K562 (cell line): ENCODE measurements at regions not wholly inside any gene's neighbourhood (a gene's known extent, or its start where the extent isn't known, plus 50 kb on each side); places are given as distances from the start of the nearest gene placed in this dataset.

ENCODE experiments used
- ATAC-seq: fragments of 200-7000 bp; cut with Tn5 transposase; 3 replicates; pipeline ENCODE4 v1.9.1; 2020; ENCODE audit warnings: moderate library complexity
- BruUV-seq: library from RNA; stranded (reverse); fragments of 400-500 nt; replicated peaks from 2 replicates; lab custom pipeline; 2021; lab: Mats Ljungman, UMichigan
- CTCF ChIA-PET: fragments of 300-600 bp; formaldehyde crosslinking; extraction: SDS; loops from one replicate; lab custom pipeline; 2021; ENCODE audit warnings: low intra/inter-chr PET ratio; lab: Yijun Ruan, JAX
- POLR2A ChIA-PET: fragments of 300-600, 350-650 bp; sonication (Branson Sonifier 250); formaldehyde crosslinking; extraction: SDS; loops from one replicate; lab custom pipeline; 2021; ENCODE audit warnings: antibody characterized with exemption, inconsistent platforms; lab: Yijun Ruan, JAX
- DNase-seq, 4 experiments: peaks; one replicate each; pipeline versions ENCODE4 v3.0.0 to v3.0.0-alpha.2; 2011 to 2018; ENCODE audit warnings: low spot score in 3 of 4, mixed read lengths in 3 of 4; ENCODE audit errors: extremely low read depth in 1 of 4
- FAIRE-seq: peaks from 2 replicates; lab custom pipeline; 2011; peaks lifted over from hg19 to GRCh38; lab: Jason Lieb, UNC
- H2AFZ ChIP-seq: 2 replicates; pipeline ENCODE4 v1.6.0; 2011; ENCODE audit warnings: low read depth, low read length, control low read depth, inconsistent platforms
- H3K27ac ChIP-seq: fragments of 200-600 bp; 3 replicates; pipeline ENCODE4 v1.8.0; 2011; ENCODE audit warnings: low read depth, mild to moderate bottlenecking, control low read depth, inconsistent platforms, low read length, moderate library complexity, mixed read lengths; ENCODE audit errors: extremely low read depth
- H3K27me3 ChIP-seq, 2 experiments: fragments of 300-600 bp in 1 of 2; 2 replicates in 1 of 2; 3 replicates in 1 of 2; pipeline versions ENCODE4 v1.6.0 to v1.8.0; 2011; ENCODE audit warnings: inconsistent platforms in 2 of 2, low read length in 2 of 2, mild to moderate bottlenecking in 1 of 2, mixed read lengths in 1 of 2, moderate library complexity in 1 of 2; ENCODE audit not compliant: control insufficient read depth in 2 of 2, insufficient read depth in 2 of 2
- H3K36me3 ChIP-seq: fragments of 300-600 bp; 3 replicates; pipeline ENCODE4 v1.8.0; 2011; ENCODE audit warnings: mild to moderate bottlenecking, low read length, inconsistent platforms; ENCODE audit not compliant: control insufficient read depth, insufficient read depth
- H3K4me1 ChIP-seq, 2 experiments: fragments of 200-600 bp in 1 of 2; replicated peaks in 1 of 2; 2 replicates in 1 of 2; 3 replicates in 1 of 2; pipeline versions ENCODE4 v1.5.1 to v1.8.0; 2011; ENCODE audit warnings: inconsistent platforms in 2 of 2, low read length in 2 of 2, mild to moderate bottlenecking in 1 of 2, mixed read lengths in 1 of 2, moderate library complexity in 1 of 2; ENCODE audit not compliant: control insufficient read depth in 2 of 2, insufficient read depth in 2 of 2
- H3K4me2 ChIP-seq: 2 replicates; pipeline ENCODE4 v1.6.1; 2011; ENCODE audit warnings: low read length, control low read depth, inconsistent platforms, mixed read lengths; ENCODE audit not compliant: insufficient read depth
- H3K4me3 ChIP-seq: fragments of 200-600 bp; sonication (generic), shearing (Covaris generic); 2 replicates; pipeline ENCODE4 v1.5.1; 2016; ENCODE audit warnings: control low read depth, inconsistent platforms
- H3K79me2 ChIP-seq: fragments of 200-600 bp; 3 replicates; pipeline ENCODE4 v1.8.0; 2011; ENCODE audit warnings: low read length, inconsistent platforms; ENCODE audit not compliant: control insufficient read depth, insufficient read depth
- H3K9ac ChIP-seq, 2 experiments: 2 replicates each; pipeline versions ENCODE4 v1.6.0 to v1.6.1; 2011; ENCODE audit warnings: low read depth in 2 of 2, low read length in 2 of 2, control low read depth in 1 of 2, inconsistent platforms in 1 of 2, mild to moderate bottlenecking in 1 of 2, mixed read lengths in 1 of 2; ENCODE audit not compliant: insufficient read depth in 1 of 2
- H3K9me1 ChIP-seq: one replicate; pipeline ENCODE4 v1.6.0; 2011; ENCODE audit warnings: inconsistent platforms, mild to moderate bottlenecking, low read length, moderate library complexity; ENCODE audit not compliant: control insufficient read depth, insufficient read depth
- H3K9me3 ChIP-seq: replicated peaks from 2 replicates; pipeline ENCODE4 v1.5.1; 2011; ENCODE audit warnings: low read depth, low read length, inconsistent platforms; ENCODE audit not compliant: control insufficient read depth, insufficient read depth
- H4K20me1 ChIP-seq: replicated peaks from 2 replicates; pipeline ENCODE4 v1.6.1; 2011; ENCODE audit warnings: low read length, inconsistent platforms, mixed read lengths; ENCODE audit not compliant: control insufficient read depth, insufficient read depth
- CBFA2T2 ChIP-seq: fragments of 450-650 bp; conservative IDR thresholded peaks from 2 replicates; pipeline ENCODE4 v1.6.1; 2017; ENCODE audit warnings: mild to moderate bottlenecking
- E2F8 ChIP-seq: fragments of 450-650 bp; IDR thresholded peaks from 2 replicates; pipeline ENCODE4 v1.7.1; 2018; ENCODE audit warnings: mild to moderate bottlenecking, low read depth; ENCODE audit not compliant: partially characterized antibody
- MLX ChIP-seq, 2 experiments: fragments of 450-650 bp in 1 of 2; sonication (generic) in 1 of 2; formaldehyde crosslinking; conservative IDR thresholded peaks; 2 replicates each; pipeline versions ENCODE4 v1.4.0 to v1.8.1; 2020 to 2022; ENCODE audit warnings: mild to moderate bottlenecking in 1 of 2, missing genetic modification reagents in 1 of 2
- PHB2 ChIP-seq: fragments of 450-650 bp; IDR thresholded peaks from 2 replicates; pipeline ENCODE4 v1.6.1; 2017; ENCODE audit warnings: low read depth
- PTTG1 ChIP-seq: fragments of 450-650 bp; IDR thresholded peaks from 2 replicates; pipeline ENCODE4 v1.6.1; 2016; ENCODE audit warnings: low read depth, mild to moderate bottlenecking, missing genetic modification characterization, missing compliant biosample characterization
- SAFB ChIP-seq: fragments of 200-400 bp; formaldehyde crosslinking; IDR thresholded peaks from 2 replicates; pipeline ENCODE4 v1.6.1; 2017; ENCODE audit warnings: low read depth, low read length, borderline replicate concordance
- SMARCB1 ChIP-seq: IDR thresholded peaks from 2 replicates; pipeline ENCODE4 v1.6.1; 2011; ENCODE audit warnings: improper control_type of control experiment, low read depth; ENCODE audit not compliant: insufficient read length
- ZBTB1 ChIP-seq: sonication (generic); formaldehyde crosslinking; IDR thresholded peaks from 2 replicates; pipeline ENCODE4 v1.8.1; 2023; ENCODE audit warnings: missing genetic modification reagents, low read depth, mild to moderate bottlenecking, borderline replicate concordance
- ZEB2 ChIP-seq: fragments of 450-650 bp; IDR thresholded peaks from 2 replicates; pipeline ENCODE4 v1.6.1; 2016
- ZNF224 ChIP-seq: sonication (generic); formaldehyde crosslinking; IDR thresholded peaks from 2 replicates; pipeline ENCODE4 v1.8.0; 2022; ENCODE audit warnings: mild to moderate bottlenecking, missing genetic modification reagents
- ZNF717 ChIP-seq: fragments of 250-450 bp; sonication (Bioruptor Pico); IDR thresholded peaks from 2 replicates; pipeline ENCODE4 v1.5.0; 2021
- WGBS: fragments of 100-300 bp; shearing (Covaris generic); methylation state at CpG from one replicate; pipeline ENCODE4 v1.1.6; 2016; ENCODE audit warnings: low coverage, mixed read lengths; ENCODE audit not compliant: insufficient coverage; ENCODE audit errors: missing lambda C conversion rate; 5-methylcytosine and 5-hydroxymethylcytosine counted together
- in situ Hi-C: fragments of 300-500 bp; cut with MboI; formaldehyde crosslinking; loops from 4 replicates; pipeline ENCODE4 v1.15.0; 2018; ENCODE audit warnings: inconsistent platforms, mixed read lengths
- intact Hi-C: fragments of 100-400 bp; cut with micrococcal nuclease; formaldehyde crosslinking; loops from 2 replicates; pipeline ENCODE4 v1.14.2; 2022
- TF ChIP-seq, protein P1 (sequence below): fragments of 250-450 bp; sonication (Bioruptor Pico); IDR thresholded peaks from 2 replicates; pipeline ENCODE4 v1.4.0; 2020; ENCODE audit warnings: borderline replicate concordance
- TF ChIP-seq, protein P2 (sequence below): sonication (generic); formaldehyde crosslinking; IDR thresholded peaks from 2 replicates; pipeline ENCODE4 v1.8.1; 2023; ENCODE audit warnings: missing genetic modification reagents, mild to moderate bottlenecking, borderline replicate concordance

GRCh38 chr10:124186956-124187355, 93.6 kb upstream of the CHST15 start (continued):
- TF ChIP-seq, protein P1, sequence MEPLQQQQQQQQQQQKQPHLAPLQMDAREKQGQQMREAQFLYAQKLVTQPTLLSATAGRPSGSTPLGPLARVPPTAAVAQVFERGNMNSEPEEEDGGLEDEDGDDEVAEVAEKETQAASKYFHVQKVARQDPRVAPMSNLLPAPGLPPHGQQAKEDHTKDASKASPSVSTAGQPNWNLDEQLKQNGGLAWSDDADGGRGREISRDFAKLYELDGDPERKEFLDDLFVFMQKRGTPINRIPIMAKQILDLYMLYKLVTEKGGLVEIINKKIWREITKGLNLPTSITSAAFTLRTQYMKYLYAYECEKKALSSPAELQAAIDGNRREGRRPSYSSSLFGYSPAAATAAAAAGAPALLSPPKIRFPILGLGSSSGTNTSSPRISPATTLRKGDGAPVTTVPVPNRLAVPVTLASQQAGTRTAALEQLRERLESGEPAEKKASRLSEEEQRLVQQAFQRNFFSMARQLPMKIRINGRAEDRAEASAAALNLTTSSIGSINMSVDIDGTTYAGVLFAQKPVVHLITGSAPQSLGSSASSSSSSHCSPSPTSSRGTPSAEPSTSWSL (CRISPR knock-in tag), result no peak
- TF ChIP-seq PTTG1 (tag) (no peak), SMARCB1 (no peak), ZEB2 (no peak), CBFA2T2 (no peak), PHB2 (no peak), ZBTB1 (CRISPR knock-in tag) (no peak), ZNF224 (no peak)
- TF ChIP-seq, all 486 proteins: peak for 0

- Histone ChIP-seq H3K79me2 (no peaks in the 10 kb centered on the region), H3K9ac (no peak overlapping the region), H3K4me3 (no peak overlapping the region), H3K27me3 (peaks cover 0 to 12% of the 10 kb centered on the region in 2 experiments; a peak in 2 of 5 replicates), H4K20me1 (no peaks in the 10 kb centered on the region; the same call in 1 of the 2 replicates), H3K36me3 (no peaks in the 10 kb centered on the region), H3K4me1 (no peaks in the 10 kb centered on the region), H2AFZ (no peak overlapping the region), H3K9me3 (no peaks in the 10 kb centered on the region), H3K9me1 (no peaks in the 10 kb centered on the region), H3K4me2 (no peak overlapping the region), H3K27ac (no peak overlapping the region)
- no peak for ATAC-seq
- no peak for FAIRE-seq
- WGBS, result 0% methylated on average over 8 of the region's 8 CpGs
- intact Hi-C loops, result no loop called here
- ChIA-PET CTCF (no interaction called here), POLR2A (no interaction called here)
- DNase-seq, result no peak
- in situ Hi-C loops, result no loop called here
- BruUV-seq, result no TSS peak
- no peak for TF ChIP-seq MLX (CRISPR knock-in tag; conservative IDR thresholded peaks at IDR 0.05)
- TF ChIP-seq SAFB, result no peak
- no peak for TF ChIP-seq E2F8
- no peak for TF ChIP-seq ZNF717 (CRISPR knock-in tag)
- TF ChIP-seq, protein P2, sequence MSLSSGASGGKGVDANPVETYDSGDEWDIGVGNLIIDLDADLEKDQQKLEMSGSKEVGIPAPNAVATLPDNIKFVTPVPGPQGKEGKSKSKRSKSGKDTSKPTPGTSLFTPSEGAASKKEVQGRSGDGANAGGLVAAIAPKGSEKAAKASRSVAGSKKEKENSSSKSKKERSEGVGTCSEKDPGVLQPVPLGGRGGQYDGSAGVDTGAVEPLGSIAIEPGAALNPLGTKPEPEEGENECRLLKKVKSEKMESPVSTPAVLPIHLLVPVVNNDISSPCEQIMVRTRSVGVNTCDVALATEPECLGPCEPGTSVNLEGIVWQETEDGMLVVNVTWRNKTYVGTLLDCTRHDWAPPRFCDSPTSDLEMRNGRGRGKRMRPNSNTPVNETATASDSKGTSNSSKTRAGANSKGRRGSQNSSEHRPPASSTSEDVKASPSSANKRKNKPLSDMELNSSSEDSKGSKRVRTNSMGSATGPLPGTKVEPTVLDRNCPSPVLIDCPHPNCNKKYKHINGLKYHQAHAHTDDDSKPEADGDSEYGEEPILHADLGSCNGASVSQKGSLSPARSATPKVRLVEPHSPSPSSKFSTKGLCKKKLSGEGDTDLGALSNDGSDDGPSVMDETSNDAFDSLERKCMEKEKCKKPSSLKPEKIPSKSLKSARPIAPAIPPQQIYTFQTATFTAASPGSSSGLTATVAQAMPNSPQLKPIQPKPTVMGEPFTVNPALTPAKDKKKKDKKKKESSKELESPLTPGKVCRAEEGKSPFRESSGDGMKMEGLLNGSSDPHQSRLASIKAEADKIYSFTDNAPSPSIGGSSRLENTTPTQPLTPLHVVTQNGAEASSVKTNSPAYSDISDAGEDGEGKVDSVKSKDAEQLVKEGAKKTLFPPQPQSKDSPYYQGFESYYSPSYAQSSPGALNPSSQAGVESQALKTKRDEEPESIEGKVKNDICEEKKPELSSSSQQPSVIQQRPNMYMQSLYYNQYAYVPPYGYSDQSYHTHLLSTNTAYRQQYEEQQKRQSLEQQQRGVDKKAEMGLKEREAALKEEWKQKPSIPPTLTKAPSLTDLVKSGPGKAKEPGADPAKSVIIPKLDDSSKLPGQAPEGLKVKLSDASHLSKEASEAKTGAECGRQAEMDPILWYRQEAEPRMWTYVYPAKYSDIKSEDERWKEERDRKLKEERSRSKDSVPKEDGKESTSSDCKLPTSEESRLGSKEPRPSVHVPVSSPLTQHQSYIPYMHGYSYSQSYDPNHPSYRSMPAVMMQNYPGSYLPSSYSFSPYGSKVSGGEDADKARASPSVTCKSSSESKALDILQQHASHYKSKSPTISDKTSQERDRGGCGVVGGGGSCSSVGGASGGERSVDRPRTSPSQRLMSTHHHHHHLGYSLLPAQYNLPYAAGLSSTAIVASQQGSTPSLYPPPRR (CRISPR knock-in tag), result no peak
Observed at GRCh38 chr10:124185084-124185483, 91.7 kb upstream of the CHST15 start.
